T-helper 2 cell treated with Interferon-gamma antibody and Interleukin-4, amounts not matched to agents 5 μg/mL and 100 μg/mL, for 36 hours (primary cell): ENCODE measurements at regions not wholly inside any gene's neighbourhood (a gene's known extent, or its start where the extent isn't known, plus 50 kb on each side); places are given as distances from the start of the nearest gene placed in this dataset.

Experiments used
- DNase-seq: peaks from one replicate; pipeline ENCODE4 v3.0.0; 2021; ENCODE audit warnings: low spot score
- H3K27ac Mint-ChIP-seq: one replicate; pipeline ENCODE4 v1.8.0; 2021; ENCODE audit warnings: mild to moderate bottlenecking, mixed read lengths
- H3K27me3 Mint-ChIP-seq: one replicate; pipeline ENCODE4 v1.8.0; 2021; ENCODE audit warnings: low read depth, mixed read lengths
- H3K36me3 Mint-ChIP-seq: one replicate; pipeline ENCODE4 v1.8.0; 2021; ENCODE audit warnings: low read depth, mixed read lengths
- H3K4me1 Mint-ChIP-seq: one replicate; pipeline ENCODE4 v1.8.0; 2021; ENCODE audit warnings: low read depth, mixed read lengths
- H3K4me3 Mint-ChIP-seq: one replicate; pipeline ENCODE4 v1.8.0; 2022; ENCODE audit warnings: mild to moderate bottlenecking, moderate library complexity, mixed read lengths
- H3K9me3 Mint-ChIP-seq: one replicate; pipeline ENCODE4 v1.8.0; 2021; ENCODE audit warnings: mixed read lengths

GRCh38 chr5:98460536-98460935 is 312.9 kb upstream of the RGMB start:
- Mint-ChIP-seq H3K4me1 (no peaks in the 10 kb centered on the region), H3K36me3 (no peaks in the 10 kb centered on the region), H3K27me3 (no peaks in the 10 kb centered on the region), H3K9me3 (peaks cover 4% of the 10 kb centered on the region), H3K27ac (no peak overlapping the region), H3K4me3 (no peak overlapping the region)
- DNase-seq = no peak

GRCh38 chr5:98461485-98461884 is 312.0 kb upstream of the RGMB start:
- Mint-ChIP-seq H3K4me1 (no peaks in the 10 kb centered on the region), H3K27ac (no peak overlapping the region), H3K4me3 (no peak overlapping the region), H3K27me3 (no peaks in the 10 kb centered on the region), H3K36me3 (no peaks in the 10 kb centered on the region), H3K9me3 (peaks cover 4% of the 10 kb centered on the region)
- no peak for DNase-seq

- Mint-ChIP-seq H3K27ac (no peak overlapping the region), H3K4me1 (no peaks in the 10 kb centered on the region), H3K9me3 (peaks cover 4% of the 10 kb centered on the region), H3K27me3 (no peaks in the 10 kb centered on the region), H3K4me3 (no peak overlapping the region), H3K36me3 (no peaks in the 10 kb centered on the region)
- DNase-seq = no peak
Measured at GRCh38 chr5:98463222-98463621, 310.2 kb upstream of the RGMB start.

- Mint-ChIP-seq H3K27me3 (no peaks in the 10 kb centered on the region), H3K36me3 (no peaks in the 10 kb centered on the region), H3K9me3 (peaks cover 4% of the 10 kb centered on the region), H3K4me3 (no peak overlapping the region), H3K27ac (no peak overlapping the region), H3K4me1 (no peaks in the 10 kb centered on the region)
- no peak for DNase-seq
Measured at GRCh38 chr5:98463676-98464075, 309.8 kb upstream of the RGMB start.

GRCh38 chr5:98464737-98465330 is 308.6 kb upstream of the RGMB start:
- Mint-ChIP-seq H3K27me3 (no peaks in the 10 kb centered on the region), H3K27ac (no peak overlapping the region), H3K4me1 (no peaks in the 10 kb centered on the region), H3K4me3 (no peak overlapping the region), H3K36me3 (no peaks in the 10 kb centered on the region), H3K9me3 (peaks cover 4% of the 10 kb centered on the region)
- DNase-seq = no peak

GRCh38 chr5:98468188-98468869 is 305.1 kb upstream of the RGMB start:
- DNase-seq = no peak
- Mint-ChIP-seq H3K9me3 (peaks cover 4% of the 10 kb centered on the region), H3K27me3 (no peaks in the 10 kb centered on the region), H3K36me3 (no peaks in the 10 kb centered on the region), H3K4me1 (no peaks in the 10 kb centered on the region), H3K27ac (no peak overlapping the region), H3K4me3 (no peak overlapping the region)

- H3K36me3 Mint-ChIP-seq = no peaks in the 10 kb centered on the region
- no peaks in the 10 kb centered on the region for H3K27me3 Mint-ChIP-seq
- H3K4me1 Mint-ChIP-seq = no peaks in the 10 kb centered on the region
- H3K4me3 Mint-ChIP-seq = no peak overlapping the region
- no peak overlapping the region for H3K27ac Mint-ChIP-seq
- DNase-seq = no peak
- H3K9me3 Mint-ChIP-seq = no peaks in the 10 kb centered on the region
Measured at GRCh38 chr5:98470747-98471146, 302.7 kb upstream of the RGMB start.

GRCh38 chr5:98471458-98471857 is 302.0 kb upstream of the RGMB start:
- Mint-ChIP-seq H3K36me3 (no peaks in the 10 kb centered on the region), H3K27ac (no peak overlapping the region), H3K4me3 (no peak overlapping the region), H3K27me3 (no peaks in the 10 kb centered on the region), H3K4me1 (no peaks in the 10 kb centered on the region), H3K9me3 (no peaks in the 10 kb centered on the region)
- no peak for DNase-seq

- no peak overlapping the region for H3K4me3 Mint-ChIP-seq
- DNase-seq = no peak
- H3K4me1 Mint-ChIP-seq = peaks cover 1% of the 10 kb centered on the region
- no peaks in the 10 kb centered on the region for H3K9me3 Mint-ChIP-seq
- no peaks in the 10 kb centered on the region for H3K27me3 Mint-ChIP-seq
- no peak overlapping the region for H3K27ac Mint-ChIP-seq
- H3K36me3 Mint-ChIP-seq = no peaks in the 10 kb centered on the region
Measured at GRCh38 chr5:98474216-98474615, 299.2 kb upstream of the RGMB start.

- no peak for DNase-seq
- H3K27me3 Mint-ChIP-seq = no peaks in the 10 kb centered on the region
- no peak overlapping the region for H3K4me3 Mint-ChIP-seq
- H3K27ac Mint-ChIP-seq = no peak overlapping the region
- H3K9me3 Mint-ChIP-seq = no peaks in the 10 kb centered on the region
- H3K4me1 Mint-ChIP-seq = peaks cover 2% of the 10 kb centered on the region
- H3K36me3 Mint-ChIP-seq = no peaks in the 10 kb centered on the region
Measured at GRCh38 chr5:98474782-98475181, 298.7 kb upstream of the RGMB start.

GRCh38 chr5:98482321-98483300 is 290.9 kb upstream of the RGMB start:
- H3K9me3 Mint-ChIP-seq = no peaks in the 10 kb centered on the region
- no peaks in the 10 kb centered on the region for H3K36me3 Mint-ChIP-seq
- H3K27ac Mint-ChIP-seq = no peak overlapping the region
- H3K27me3 Mint-ChIP-seq = no peaks in the 10 kb centered on the region
- DNase-seq = no peak
- no peak overlapping the region for H3K4me3 Mint-ChIP-seq
- peaks cover 2% of the 10 kb centered on the region for H3K4me1 Mint-ChIP-seq

- Mint-ChIP-seq H3K27ac (no peak overlapping the region), H3K36me3 (no peaks in the 10 kb centered on the region), H3K4me3 (no peak overlapping the region)
Measured at GRCh38 chr5:98483301-98483685, 290.2 kb upstream of the RGMB start.

GRCh38 chr5:98489021-98489420 is 284.4 kb upstream of the RGMB start:
- H3K4me1 Mint-ChIP-seq = peaks cover 5% of the 10 kb centered on the region
- H3K9me3 Mint-ChIP-seq = peaks cover 7% of the 10 kb centered on the region
- no peak for DNase-seq
- no peak overlapping the region for H3K27ac Mint-ChIP-seq
- H3K36me3 Mint-ChIP-seq = no peaks in the 10 kb centered on the region
- H3K27me3 Mint-ChIP-seq = no peaks in the 10 kb centered on the region
- H3K4me3 Mint-ChIP-seq = no peak overlapping the region

More at GRCh38 chr5:98483301-98483685, 290.2 kb upstream of the RGMB start:
- H3K9me3 Mint-ChIP-seq = no peaks in the 10 kb centered on the region
- DNase-seq = no peak
- no peaks in the 10 kb centered on the region for H3K27me3 Mint-ChIP-seq
- H3K4me1 Mint-ChIP-seq = peaks cover 2% of the 10 kb centered on the region

GRCh38 chr5:98490348-98490747 is 283.1 kb upstream of the RGMB start:
- no peak for DNase-seq
- Mint-ChIP-seq H3K27me3 (no peaks in the 10 kb centered on the region), H3K4me3 (no peak overlapping the region), H3K9me3 (peaks cover 7% of the 10 kb centered on the region), H3K27ac (no peak overlapping the region), H3K36me3 (no peaks in the 10 kb centered on the region), H3K4me1 (peaks cover 8% of the 10 kb centered on the region)
